ENCODE measurements at regions not wholly inside any gene's neighbourhood (a gene's known extent, or its start where the extent isn't known, plus 50 kb on each side); places are given as distances from the start of the nearest gene placed in this dataset.

DNA sequence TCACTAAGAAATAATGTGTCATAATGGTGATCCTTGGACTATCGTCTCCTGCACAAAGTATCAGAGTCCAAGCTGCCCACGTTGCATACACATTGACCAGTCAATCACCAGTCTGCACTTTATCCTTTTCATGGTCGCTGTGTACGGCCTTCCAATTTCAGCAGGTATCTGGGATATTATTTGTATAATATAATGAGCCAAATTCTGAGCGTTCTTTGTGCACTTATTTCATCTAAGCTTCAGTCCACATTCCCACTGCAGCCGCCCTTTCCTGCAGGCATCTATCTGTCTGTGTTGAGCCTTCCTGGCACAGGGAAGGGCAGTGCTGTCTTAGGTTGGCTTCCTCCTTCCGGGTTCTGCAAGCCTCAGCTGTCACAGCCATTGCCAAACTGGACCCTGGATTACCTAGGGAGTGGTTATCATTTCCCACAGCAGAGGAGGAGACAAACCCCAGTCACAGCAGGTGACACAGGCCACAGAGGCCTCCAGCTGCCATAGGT is 174.3 kb downstream of the TTLL2 start:
- TF ChIP-seq, protein P1, sequence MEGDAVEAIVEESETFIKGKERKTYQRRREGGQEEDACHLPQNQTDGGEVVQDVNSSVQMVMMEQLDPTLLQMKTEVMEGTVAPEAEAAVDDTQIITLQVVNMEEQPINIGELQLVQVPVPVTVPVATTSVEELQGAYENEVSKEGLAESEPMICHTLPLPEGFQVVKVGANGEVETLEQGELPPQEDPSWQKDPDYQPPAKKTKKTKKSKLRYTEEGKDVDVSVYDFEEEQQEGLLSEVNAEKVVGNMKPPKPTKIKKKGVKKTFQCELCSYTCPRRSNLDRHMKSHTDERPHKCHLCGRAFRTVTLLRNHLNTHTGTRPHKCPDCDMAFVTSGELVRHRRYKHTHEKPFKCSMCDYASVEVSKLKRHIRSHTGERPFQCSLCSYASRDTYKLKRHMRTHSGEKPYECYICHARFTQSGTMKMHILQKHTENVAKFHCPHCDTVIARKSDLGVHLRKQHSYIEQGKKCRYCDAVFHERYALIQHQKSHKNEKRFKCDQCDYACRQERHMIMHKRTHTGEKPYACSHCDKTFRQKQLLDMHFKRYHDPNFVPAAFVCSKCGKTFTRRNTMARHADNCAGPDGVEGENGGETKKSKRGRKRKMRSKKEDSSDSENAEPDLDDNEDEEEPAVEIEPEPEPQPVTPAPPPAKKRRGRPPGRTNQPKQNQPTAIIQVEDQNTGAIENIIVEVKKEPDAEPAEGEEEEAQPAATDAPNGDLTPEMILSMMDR (conservative IDR thresholded peaks at IDR 0.05; ENCODE audit: low read depth, low read length) = no peak
- Histone ChIP-seq H3K4me1 (ENCODE audit: low read depth, poor library complexity, severe bottlenecking) (no peaks in the 10 kb centered on the region), H3K27me3 (ENCODE audit: insufficient read depth, low read depth) (no peaks in the 10 kb centered on the region), H3K9ac (no peak overlapping the region), H4K20me1 (ENCODE audit: insufficient read depth) (no peaks in the 10 kb centered on the region), H3K4me3 (IDR thresholded peaks at IDR 0.05; ENCODE audit: insufficient read depth, low read depth, low read length) (no peak overlapping the region), H2AFZ (ENCODE audit: low read depth) (no peak overlapping the region), H3K4me2 (no peak overlapping the region), H3K79me2 (ENCODE audit: insufficient read depth, low read depth) (no peaks in the 10 kb centered on the region), H3K36me3 (ENCODE audit: insufficient read depth) (no peaks in the 10 kb centered on the region), H3K27ac (no peak overlapping the region)

GRCh38 chr6:167500961-167501360 is 176.1 kb downstream of the TTLL2 start:
- TF ChIP-seq, protein P1 (conservative IDR thresholded peaks at IDR 0.05; ENCODE audit: low read depth, low read length) = no peak

GRCh38 chr6:167501831-167502385 is 177.0 kb downstream of the TTLL2 start:
- Histone ChIP-seq H3K4me3 (IDR thresholded peaks at IDR 0.05; ENCODE audit: insufficient read depth, low read depth, low read length) (no peak overlapping the region), H3K4me2 (no peak overlapping the region), H3K27ac (no peak overlapping the region), H4K20me1 (ENCODE audit: insufficient read depth) (no peaks in the 10 kb centered on the region), H3K27me3 (ENCODE audit: insufficient read depth, low read depth) (no peaks in the 10 kb centered on the region), H3K36me3 (ENCODE audit: insufficient read depth) (no peaks in the 10 kb centered on the region), H3K4me1 (ENCODE audit: low read depth, poor library complexity, severe bottlenecking) (no peaks in the 10 kb centered on the region), H3K9ac (no peak overlapping the region), H3K79me2 (ENCODE audit: insufficient read depth, low read depth) (no peaks in the 10 kb centered on the region), H2AFZ (ENCODE audit: low read depth) (no peak overlapping the region)
- TF ChIP-seq, protein P1 (conservative IDR thresholded peaks at IDR 0.05; ENCODE audit: low read depth, low read length) = no peak

More at GRCh38 chr6:167500961-167501360, 176.1 kb downstream of the TTLL2 start:
- H4K20me1 ChIP-seq (ENCODE audit: insufficient read depth) = no peaks in the 10 kb centered on the region
- no peak overlapping the region for H3K9ac ChIP-seq
- H3K4me1 ChIP-seq (ENCODE audit: low read depth, poor library complexity, severe bottlenecking) = no peaks in the 10 kb centered on the region
- no peak overlapping the region for H2AFZ ChIP-seq (ENCODE audit: low read depth)
- no peak overlapping the region for H3K27ac ChIP-seq
- no peaks in the 10 kb centered on the region for H3K27me3 ChIP-seq (ENCODE audit: insufficient read depth, low read depth)
- no peak overlapping the region for H3K4me3 ChIP-seq (IDR thresholded peaks at IDR 0.05; ENCODE audit: insufficient read depth, low read depth, low read length)
- no peak overlapping the region for H3K4me2 ChIP-seq
- no peaks in the 10 kb centered on the region for H3K36me3 ChIP-seq (ENCODE audit: insufficient read depth)
- H3K79me2 ChIP-seq (ENCODE audit: insufficient read depth, low read depth) = no peaks in the 10 kb centered on the region

DNA sequence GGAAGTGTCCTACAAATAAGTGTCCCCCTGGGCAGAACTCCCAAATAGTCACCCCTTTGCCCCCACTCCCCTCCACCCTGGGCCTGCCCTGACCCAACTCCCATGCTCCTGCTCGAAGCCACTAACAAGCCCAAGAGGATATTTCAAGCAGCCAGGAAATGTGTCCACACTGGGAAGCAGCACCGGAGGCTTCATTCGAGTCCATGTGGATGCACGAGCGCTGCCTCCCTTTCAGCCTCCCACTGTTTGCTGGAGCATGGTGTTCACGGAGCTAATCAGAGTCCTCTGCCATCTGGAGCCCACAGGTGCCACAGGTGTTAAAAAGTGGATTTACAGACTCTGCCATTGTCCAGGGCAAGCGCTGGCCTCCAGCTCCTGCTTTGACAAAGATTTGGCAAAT is 177.6 kb downstream of the TTLL2 start:
- Histone ChIP-seq H3K79me2 (ENCODE audit: insufficient read depth, low read depth) (no peaks in the 10 kb centered on the region), H3K9ac (no peak overlapping the region), H3K27me3 (ENCODE audit: insufficient read depth, low read depth) (no peaks in the 10 kb centered on the region), H2AFZ (ENCODE audit: low read depth) (no peak overlapping the region), H3K4me1 (ENCODE audit: low read depth, poor library complexity, severe bottlenecking) (no peaks in the 10 kb centered on the region), H3K4me3 (IDR thresholded peaks at IDR 0.05; ENCODE audit: insufficient read depth, low read depth, low read length) (no peak overlapping the region), H4K20me1 (ENCODE audit: insufficient read depth) (no peaks in the 10 kb centered on the region), H3K36me3 (ENCODE audit: insufficient read depth) (no peaks in the 10 kb centered on the region), H3K4me2 (no peak overlapping the region), H3K27ac (no peak overlapping the region)
- TF ChIP-seq, protein P1 (conservative IDR thresholded peaks at IDR 0.05; ENCODE audit: low read depth, low read length) = no peak

All from KMS-11 (cell line).